ENCODE measurements at regions not wholly inside any gene's neighbourhood (a gene's known extent, or its start where the extent isn't known, plus 50 kb on each side); places are given as distances from the start of the nearest gene placed in this dataset.
"Not testable (repeated sequence)": the region's sequence is repeated elsewhere in the genome, so short reads cannot be mapped to it uniquely, and the experiment has no call there.

GRCh38 chr1:199085903-199086302, 447.1 kb downstream of the PTPRC start:
- 93 to 95% methylated on average over 2 to 4 of the region's 4 CpGs for WGBS, 2 experiments (ENCODE audit: insufficient coverage in 1 of 2, insufficient read length in 1 of 2)
- no peaks in the 10 kb centered on the region for H3K36me3 Mint-ChIP-seq (ENCODE audit: low read depth)
- H3K9me3 Mint-ChIP-seq = no peaks in the 10 kb centered on the region
- Histone ChIP-seq H3K36me3 (ENCODE audit: control insufficient read depth, insufficient read depth, low read length) (no peaks in the 10 kb centered on the region), H3K9me3 (ENCODE audit: control insufficient read depth, low read length) (no peaks in the 10 kb centered on the region), H3K9ac (ENCODE audit: extremely low read depth, low read length, poor library complexity, severe bottlenecking) (no peak overlapping the region), H3K4me1 (ENCODE audit: control insufficient read depth, insufficient read depth, low read length) (no peaks in the 10 kb centered on the region), H3K4me3 (ENCODE audit: low read length) (no peak overlapping the region), H3K27ac (ENCODE audit: low read depth, low read length) (no peak overlapping the region), H3K27me3 (ENCODE audit: control insufficient read depth, insufficient read depth, low read length, poor library complexity, severe bottlenecking) (no peaks in the 10 kb centered on the region)
- H3K4me3 Mint-ChIP-seq = no peak overlapping the region
- no peaks in the 10 kb centered on the region for H3K27me3 Mint-ChIP-seq (ENCODE audit: insufficient read depth)
- no peak for DNase-seq
- no peak overlapping the region for H3K27ac Mint-ChIP-seq
- no peaks in the 10 kb centered on the region for H3K4me1 Mint-ChIP-seq
- TF ChIP-seq, protein P1, sequence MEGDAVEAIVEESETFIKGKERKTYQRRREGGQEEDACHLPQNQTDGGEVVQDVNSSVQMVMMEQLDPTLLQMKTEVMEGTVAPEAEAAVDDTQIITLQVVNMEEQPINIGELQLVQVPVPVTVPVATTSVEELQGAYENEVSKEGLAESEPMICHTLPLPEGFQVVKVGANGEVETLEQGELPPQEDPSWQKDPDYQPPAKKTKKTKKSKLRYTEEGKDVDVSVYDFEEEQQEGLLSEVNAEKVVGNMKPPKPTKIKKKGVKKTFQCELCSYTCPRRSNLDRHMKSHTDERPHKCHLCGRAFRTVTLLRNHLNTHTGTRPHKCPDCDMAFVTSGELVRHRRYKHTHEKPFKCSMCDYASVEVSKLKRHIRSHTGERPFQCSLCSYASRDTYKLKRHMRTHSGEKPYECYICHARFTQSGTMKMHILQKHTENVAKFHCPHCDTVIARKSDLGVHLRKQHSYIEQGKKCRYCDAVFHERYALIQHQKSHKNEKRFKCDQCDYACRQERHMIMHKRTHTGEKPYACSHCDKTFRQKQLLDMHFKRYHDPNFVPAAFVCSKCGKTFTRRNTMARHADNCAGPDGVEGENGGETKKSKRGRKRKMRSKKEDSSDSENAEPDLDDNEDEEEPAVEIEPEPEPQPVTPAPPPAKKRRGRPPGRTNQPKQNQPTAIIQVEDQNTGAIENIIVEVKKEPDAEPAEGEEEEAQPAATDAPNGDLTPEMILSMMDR (conservative IDR thresholded peaks at IDR 0.05) = no peak

GRCh38 chr1:199087144-199087543, 448.3 kb downstream of the PTPRC start:
- H3K36me3 Mint-ChIP-seq (ENCODE audit: low read depth) = no peaks in the 10 kb centered on the region
- TF ChIP-seq, protein P1 (conservative IDR thresholded peaks at IDR 0.05) = no peak
- Histone ChIP-seq H3K27ac (ENCODE audit: low read depth, low read length) (no peak overlapping the region), H3K27me3 (ENCODE audit: control insufficient read depth, insufficient read depth, low read length, poor library complexity, severe bottlenecking) (no peaks in the 10 kb centered on the region), H3K9ac (ENCODE audit: extremely low read depth, low read length, poor library complexity, severe bottlenecking) (no peak overlapping the region), H3K9me3 (ENCODE audit: control insufficient read depth, low read length) (no peaks in the 10 kb centered on the region), H3K36me3 (ENCODE audit: control insufficient read depth, insufficient read depth, low read length) (no peaks in the 10 kb centered on the region), H3K4me3 (ENCODE audit: low read length) (no peak overlapping the region), H3K4me1 (ENCODE audit: control insufficient read depth, insufficient read depth, low read length) (peaks cover 2% of the 10 kb centered on the region)
- H3K27me3 Mint-ChIP-seq (ENCODE audit: insufficient read depth) = no peaks in the 10 kb centered on the region
- WGBS, 2 experiments (ENCODE audit: insufficient coverage in 1 of 2, insufficient read length in 1 of 2) = 89% methylated on average over 2 of the region's 2 CpGs
- H3K27ac Mint-ChIP-seq = no peak overlapping the region
- no peak for DNase-seq
- H3K4me1 Mint-ChIP-seq = peaks cover under 1% of the 10 kb centered on the region
- H3K4me3 Mint-ChIP-seq = no peak overlapping the region
- no peaks in the 10 kb centered on the region for H3K9me3 Mint-ChIP-seq

GRCh38 chr1:199089393-199090122, 450.7 kb downstream of the PTPRC start:
- H3K27ac Mint-ChIP-seq = no peak overlapping the region
- no peak for DNase-seq
- Histone ChIP-seq H3K9ac (ENCODE audit: extremely low read depth, low read length, poor library complexity, severe bottlenecking) (no peak overlapping the region), H3K4me1 (ENCODE audit: control insufficient read depth, insufficient read depth, low read length) (peaks cover 4% of the 10 kb centered on the region), H3K36me3 (ENCODE audit: control insufficient read depth, insufficient read depth, low read length) (no peaks in the 10 kb centered on the region), H3K9me3 (ENCODE audit: control insufficient read depth, low read length) (peaks cover 5% of the 10 kb centered on the region), H3K27ac (ENCODE audit: low read depth, low read length) (no peak overlapping the region), H3K27me3 (ENCODE audit: control insufficient read depth, insufficient read depth, low read length, poor library complexity, severe bottlenecking) (no peaks in the 10 kb centered on the region), H3K4me3 (ENCODE audit: low read length) (no peak overlapping the region)
- H3K36me3 Mint-ChIP-seq (ENCODE audit: low read depth) = no peaks in the 10 kb centered on the region
- H3K4me3 Mint-ChIP-seq = no peak overlapping the region
- TF ChIP-seq, protein P1 (conservative IDR thresholded peaks at IDR 0.05) = no peak
- WGBS, 2 experiments (ENCODE audit: insufficient coverage in 1 of 2, insufficient read length in 1 of 2) = 100% methylated on average over 2 of the region's 3 CpGs; no CpG with 5 or more reads in 1 of the 2 experiments
- H3K4me1 Mint-ChIP-seq = peaks cover 4% of the 10 kb centered on the region
- H3K9me3 Mint-ChIP-seq = peaks cover 8% of the 10 kb centered on the region
- no peaks in the 10 kb centered on the region for H3K27me3 Mint-ChIP-seq (ENCODE audit: insufficient read depth)

- 83% methylated on average over 1 of the region's 1 CpG; no CpG with 5 or more reads in 1 of the 2 experiments for WGBS, 2 experiments (ENCODE audit: insufficient coverage in 1 of 2, insufficient read length in 1 of 2)
- H3K27ac ChIP-seq (ENCODE audit: low read depth, low read length); H3K27me3 Mint-ChIP-seq (ENCODE audit: insufficient read depth); H3K4me3 Mint-ChIP-seq; H3K4me3 ChIP-seq (ENCODE audit: low read length); H3K36me3 Mint-ChIP-seq (ENCODE audit: low read depth); DNase-seq; H3K27ac Mint-ChIP-seq; H3K4me1 ChIP-seq (ENCODE audit: control insufficient read depth, insufficient read depth, low read length); H3K36me3 ChIP-seq (ENCODE audit: control insufficient read depth, insufficient read depth, low read length); H3K27me3 ChIP-seq (ENCODE audit: control insufficient read depth, insufficient read depth, low read length, poor library complexity, severe bottlenecking); H3K9ac ChIP-seq (ENCODE audit: extremely low read depth, low read length, poor library complexity, severe bottlenecking): not testable (repeated sequence)
- Mint-ChIP-seq H3K9me3 (peaks cover 24% of the 10 kb centered on the region), H3K4me1 (peaks cover 34% of the 10 kb centered on the region)
- peaks cover 26% of the 10 kb centered on the region for H3K9me3 ChIP-seq (ENCODE audit: control insufficient read depth, low read length)
Measured at GRCh38 chr1:199095628-199096027, 456.8 kb downstream of the PTPRC start.

All from endodermal cell (in vitro differentiated cells).